ENCODE measurements at regions not wholly inside any gene's neighbourhood (a gene's known extent, or its start where the extent isn't known, plus 50 kb on each side); places are given as distances from the start of the nearest gene placed in this dataset.

DNA sequence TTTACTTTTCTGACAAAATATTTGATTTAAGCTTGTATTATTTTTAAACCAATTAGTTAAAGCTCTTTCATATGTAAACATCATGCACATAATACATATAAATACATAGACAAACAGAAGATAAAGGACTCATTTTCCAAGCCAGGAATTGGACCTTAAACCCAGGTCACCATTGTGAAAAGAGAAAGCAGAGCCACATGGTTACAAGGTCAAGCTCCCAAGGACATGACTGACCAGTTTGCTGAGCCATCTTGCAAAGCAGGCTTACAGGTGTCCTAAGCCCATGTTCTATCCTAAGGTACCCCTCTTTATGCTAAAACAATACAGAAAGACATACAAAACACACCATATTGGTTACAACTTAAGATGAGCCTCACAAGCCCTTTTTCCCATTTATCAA is 50.5 kb upstream of the DNAJC19 start:
- no peak for DNase-seq

Data from CD4-positive, alpha-beta T cell treated with Interleukin-12 subunit alpha and Interleukin-12 subunit beta, for 1 hour (primary cell).